ENCODE measurements at regions not wholly inside any gene's neighbourhood (a gene's known extent, or its start where the extent isn't known, plus 50 kb on each side); places are given as distances from the start of the nearest gene placed in this dataset.

DNA sequence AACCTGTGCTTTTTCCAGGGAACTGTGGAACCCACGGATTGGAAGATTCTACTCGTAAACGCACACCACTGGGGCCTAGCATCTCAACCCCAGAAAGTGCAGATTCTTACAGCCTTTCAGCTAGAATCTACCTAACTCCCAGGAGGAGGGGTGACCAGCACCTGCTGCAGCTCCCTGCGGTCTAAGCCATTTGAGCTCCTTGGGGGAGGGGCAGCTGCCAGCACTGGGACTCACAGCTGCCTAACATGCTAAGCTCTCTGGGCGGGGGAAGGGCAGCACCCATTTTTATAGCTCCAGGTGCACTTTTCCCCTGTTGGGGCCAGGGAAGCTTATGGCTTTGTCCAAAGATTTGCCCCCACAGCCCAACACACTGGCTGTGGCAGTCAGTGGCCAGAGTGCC is 595.7 kb upstream of the EPHA5 start:
- no peak overlapping the region for H3K27ac ChIP-seq (ENCODE audit: low read length)
- no peak for TF ChIP-seq EZH2phosphoT487 (IDR thresholded peaks at IDR 0.05; ENCODE audit: low read length)
- TF ChIP-seq, protein P1, sequence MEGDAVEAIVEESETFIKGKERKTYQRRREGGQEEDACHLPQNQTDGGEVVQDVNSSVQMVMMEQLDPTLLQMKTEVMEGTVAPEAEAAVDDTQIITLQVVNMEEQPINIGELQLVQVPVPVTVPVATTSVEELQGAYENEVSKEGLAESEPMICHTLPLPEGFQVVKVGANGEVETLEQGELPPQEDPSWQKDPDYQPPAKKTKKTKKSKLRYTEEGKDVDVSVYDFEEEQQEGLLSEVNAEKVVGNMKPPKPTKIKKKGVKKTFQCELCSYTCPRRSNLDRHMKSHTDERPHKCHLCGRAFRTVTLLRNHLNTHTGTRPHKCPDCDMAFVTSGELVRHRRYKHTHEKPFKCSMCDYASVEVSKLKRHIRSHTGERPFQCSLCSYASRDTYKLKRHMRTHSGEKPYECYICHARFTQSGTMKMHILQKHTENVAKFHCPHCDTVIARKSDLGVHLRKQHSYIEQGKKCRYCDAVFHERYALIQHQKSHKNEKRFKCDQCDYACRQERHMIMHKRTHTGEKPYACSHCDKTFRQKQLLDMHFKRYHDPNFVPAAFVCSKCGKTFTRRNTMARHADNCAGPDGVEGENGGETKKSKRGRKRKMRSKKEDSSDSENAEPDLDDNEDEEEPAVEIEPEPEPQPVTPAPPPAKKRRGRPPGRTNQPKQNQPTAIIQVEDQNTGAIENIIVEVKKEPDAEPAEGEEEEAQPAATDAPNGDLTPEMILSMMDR (IDR thresholded peaks at IDR 0.05; ENCODE audit: low read length), result no peak
- no peak for TF ChIP-seq EZH2 (optimal IDR thresholded peaks at IDR 0.05; ENCODE audit: low read depth, low read length)
- H3K4me2 ChIP-seq (ENCODE audit: low read depth, low read length), result no peak overlapping the region
- H2AFZ ChIP-seq (ENCODE audit: low read length), result no peak overlapping the region
- no peaks in the 10 kb centered on the region for H3K4me1 ChIP-seq (ENCODE audit: low read length)
- H3K9ac ChIP-seq (ENCODE audit: low read length), result no peak overlapping the region
- no peaks in the 10 kb centered on the region for H3F3A ChIP-seq (ENCODE audit: insufficient read depth, low read length)
- H3K36me3 ChIP-seq (replicated peaks; ENCODE audit: insufficient read depth, low read length), result no peaks in the 10 kb centered on the region
- no peaks in the 10 kb centered on the region for H4K20me1 ChIP-seq (ENCODE audit: insufficient read depth, low read length)
- H3K9me3 ChIP-seq (replicated peaks; ENCODE audit: insufficient read depth, low read length), result no peaks in the 10 kb centered on the region
- no peaks in the 10 kb centered on the region for H3K79me2 ChIP-seq (ENCODE audit: low read length)
- no peak overlapping the region for H3K4me3 ChIP-seq (ENCODE audit: low read length)
- H3K9me2 ChIP-seq (replicated peaks; ENCODE audit: insufficient read depth, low read length), result no peaks in the 10 kb centered on the region
- no peaks in the 10 kb centered on the region for H3K27me3 ChIP-seq (replicated peaks; ENCODE audit: insufficient read depth, low read length)
- DNase-seq, result no peak

DNA sequence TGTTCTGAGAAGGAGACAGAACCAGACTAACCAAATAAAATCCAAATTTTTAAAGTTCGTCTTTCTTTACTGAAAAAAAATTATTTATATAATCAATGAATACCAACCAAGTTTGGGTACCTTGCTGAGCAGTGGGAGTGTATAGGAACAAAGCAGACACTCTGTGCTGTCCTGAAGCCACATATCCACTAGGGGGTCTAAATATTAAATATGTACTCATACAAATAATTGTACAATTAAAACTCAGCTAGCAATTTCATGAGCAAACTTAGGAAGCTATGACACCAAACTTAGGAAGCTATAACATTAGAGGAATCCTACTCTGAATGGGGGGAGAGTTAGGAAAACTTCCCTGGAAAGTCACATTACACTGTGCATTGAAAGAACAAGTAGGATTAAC is 582.0 kb upstream of the EPHA5 start:
- H3K27me3 ChIP-seq (replicated peaks; ENCODE audit: insufficient read depth, low read length), result no peaks in the 10 kb centered on the region
- H2AFZ ChIP-seq (ENCODE audit: low read length), result no peak overlapping the region
- H3F3A ChIP-seq (ENCODE audit: insufficient read depth, low read length), result no peaks in the 10 kb centered on the region
- no peak overlapping the region for H3K9ac ChIP-seq (ENCODE audit: low read length)
- no peak overlapping the region for H3K4me2 ChIP-seq (ENCODE audit: low read depth, low read length)
- no peak overlapping the region for H3K27ac ChIP-seq (ENCODE audit: low read length)
- no peak for DNase-seq
- H3K9me2 ChIP-seq (replicated peaks; ENCODE audit: insufficient read depth, low read length), result no peaks in the 10 kb centered on the region
- no peaks in the 10 kb centered on the region for H3K36me3 ChIP-seq (replicated peaks; ENCODE audit: insufficient read depth, low read length)
- H3K9me3 ChIP-seq (replicated peaks; ENCODE audit: insufficient read depth, low read length), result no peaks in the 10 kb centered on the region
- no peaks in the 10 kb centered on the region for H3K4me1 ChIP-seq (ENCODE audit: low read length)
- H3K79me2 ChIP-seq (ENCODE audit: low read length), result no peaks in the 10 kb centered on the region
- no peak overlapping the region for H3K4me3 ChIP-seq (ENCODE audit: low read length)
- no peak for TF ChIP-seq EZH2 (optimal IDR thresholded peaks at IDR 0.05; ENCODE audit: low read depth, low read length)
- no peak for TF ChIP-seq EZH2phosphoT487 (IDR thresholded peaks at IDR 0.05; ENCODE audit: low read length)
- TF ChIP-seq, protein P1 (IDR thresholded peaks at IDR 0.05; ENCODE audit: low read length), result no peak
- no peaks in the 10 kb centered on the region for H4K20me1 ChIP-seq (ENCODE audit: insufficient read depth, low read length)

DNA sequence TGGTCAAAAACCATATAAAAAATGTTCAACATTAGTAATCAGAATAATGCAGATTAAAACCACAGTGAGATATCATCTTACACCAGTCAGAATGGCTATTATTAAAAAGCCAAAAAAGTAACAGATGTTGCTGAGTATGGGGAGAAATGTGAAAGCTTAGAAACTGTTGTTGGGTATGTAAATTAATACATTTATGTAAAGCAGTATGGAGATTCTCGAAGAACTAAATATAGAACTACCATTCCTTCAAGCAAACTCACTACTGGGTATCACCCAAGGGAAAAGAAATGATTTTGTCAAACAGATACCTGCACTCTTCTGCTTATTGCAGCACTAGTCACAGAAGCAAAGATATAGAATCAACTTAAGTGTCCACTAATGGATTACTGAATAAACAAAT is 576.4 kb upstream of the EPHA5 start:
- Histone ChIP-seq H3K36me3 (replicated peaks; ENCODE audit: insufficient read depth, low read length) (no peaks in the 10 kb centered on the region), H2AFZ (ENCODE audit: low read length) (no peak overlapping the region), H3K27me3 (replicated peaks; ENCODE audit: insufficient read depth, low read length) (no peaks in the 10 kb centered on the region), H3K4me3 (ENCODE audit: low read length) (no peak overlapping the region), H3K9me2 (replicated peaks; ENCODE audit: insufficient read depth, low read length) (no peaks in the 10 kb centered on the region), H3K4me2 (ENCODE audit: low read depth, low read length) (no peak overlapping the region), H4K20me1 (ENCODE audit: insufficient read depth, low read length) (no peaks in the 10 kb centered on the region), H3K27ac (ENCODE audit: low read length) (no peak overlapping the region), H3K9ac (ENCODE audit: low read length) (no peak overlapping the region), H3K4me1 (ENCODE audit: low read length) (no peaks in the 10 kb centered on the region), H3K9me3 (replicated peaks; ENCODE audit: insufficient read depth, low read length) (no peaks in the 10 kb centered on the region), H3K79me2 (ENCODE audit: low read length) (no peaks in the 10 kb centered on the region), H3F3A (ENCODE audit: insufficient read depth, low read length) (no peaks in the 10 kb centered on the region)
- TF ChIP-seq EZH2 (optimal IDR thresholded peaks at IDR 0.05; ENCODE audit: low read depth, low read length) (no peak), EZH2phosphoT487 (IDR thresholded peaks at IDR 0.05; ENCODE audit: low read length) (no peak)
- TF ChIP-seq, protein P1 (IDR thresholded peaks at IDR 0.05; ENCODE audit: low read length), result no peak
- no peak for DNase-seq

All from MM.1S (cell line).